Endodermal cell (in vitro differentiated cells): ENCODE measurements at regions not wholly inside any gene's neighbourhood (a gene's known extent, or its start where the extent isn't known, plus 50 kb on each side); places are given as distances from the start of the nearest gene placed in this dataset.

Experiments used
- DNase-seq: peaks from one replicate; pipeline ENCODE4 v3.0.0-alpha.2; 2017
- H3K27ac ChIP-seq: 2 replicates; pipeline ENCODE4 v1.5.1; 2013; ENCODE audit warnings: mild to moderate bottlenecking, low read depth, low read length, moderate library complexity
- H3K27me3 ChIP-seq: 2 replicates; pipeline ENCODE4 v1.6.1; 2013; ENCODE audit warnings: mild to moderate bottlenecking, low read length, moderate library complexity; ENCODE audit not compliant: insufficient read depth, control insufficient read depth, poor library complexity, severe bottlenecking
- H3K36me3 ChIP-seq: 2 replicates; pipeline ENCODE4 v1.7.0; 2013; ENCODE audit warnings: mild to moderate bottlenecking, low read length, moderate library complexity; ENCODE audit not compliant: control insufficient read depth, insufficient read depth
- H3K4me1 ChIP-seq: one replicate; pipeline ENCODE4 v1.7.0; 2013; ENCODE audit warnings: low read length; ENCODE audit not compliant: control insufficient read depth, insufficient read depth
- H3K4me3 ChIP-seq: 2 replicates; pipeline ENCODE4 v1.5.1; 2013; ENCODE audit warnings: mild to moderate bottlenecking, low read length, moderate library complexity
- H3K9ac ChIP-seq: 2 replicates; pipeline ENCODE4 v1.6.1; 2013; ENCODE audit warnings: mild to moderate bottlenecking, low read length, moderate library complexity; ENCODE audit not compliant: poor library complexity, severe bottlenecking; ENCODE audit errors: extremely low read depth
- H3K9me3 ChIP-seq: 2 replicates; pipeline ENCODE4 v1.6.1; 2013; ENCODE audit warnings: mild to moderate bottlenecking, low read length, moderate library complexity; ENCODE audit not compliant: control insufficient read depth
- H3K27ac Mint-ChIP-seq: 2 replicates; pipeline ENCODE4 v1.8.0; 2020; ENCODE audit warnings: mixed read lengths
- H3K27me3 Mint-ChIP-seq: 2 replicates; pipeline ENCODE4 v1.8.0; 2021; ENCODE audit warnings: mild to moderate bottlenecking, mixed read lengths; ENCODE audit not compliant: insufficient read depth
- H3K36me3 Mint-ChIP-seq: 2 replicates; pipeline ENCODE4 v1.8.0; 2020; ENCODE audit warnings: low read depth, mixed read lengths
- H3K4me1 Mint-ChIP-seq: 2 replicates; pipeline ENCODE4 v1.8.0; 2020; ENCODE audit warnings: mixed read lengths
- H3K4me3 Mint-ChIP-seq: 2 replicates; pipeline ENCODE4 v1.8.0; 2020; ENCODE audit warnings: mild to moderate bottlenecking, moderate library complexity, mixed read lengths
- H3K9me3 Mint-ChIP-seq: 2 replicates; pipeline ENCODE4 v1.8.0; 2020; ENCODE audit warnings: mild to moderate bottlenecking, mixed read lengths
- WGBS, 2 experiments: methylation state at CpG; one replicate each; pipeline versions ENCODE4 v1.1.5 to v1.1.7; 2013; ENCODE audit warnings: missing lambda C conversion rate in 2 of 2, mixed read lengths in 1 of 2; ENCODE audit not compliant: insufficient coverage in 1 of 2, insufficient read length in 1 of 2; 5-methylcytosine and 5-hydroxymethylcytosine counted together
- TF ChIP-seq, protein P1 (sequence below): fragments of 200-600 bp; sonication (generic); conservative IDR thresholded peaks from 2 replicates; pipeline ENCODE4 v1.5.0; 2021; ENCODE audit warnings: antibody characterized with exemption, mild to moderate bottlenecking

- no peak overlapping the region for H3K27ac ChIP-seq
- no peaks in the 10 kb centered on the region for H3K9me3 Mint-ChIP-seq
Measured at GRCh38 chr17:71187145-71187878, 933.5 kb upstream of the SOX9 start.

GRCh38 chr17:71188811-71189492, 931.9 kb upstream of the SOX9 start:
- Histone ChIP-seq H3K4me1 (no peaks in the 10 kb centered on the region), H3K36me3 (no peaks in the 10 kb centered on the region), H3K27me3 (no peaks in the 10 kb centered on the region), H3K9ac (no peak overlapping the region), H3K9me3 (no peaks in the 10 kb centered on the region), H3K4me3 (no peak overlapping the region), H3K27ac (no peak overlapping the region)
- DNase-seq, result no peak
- Mint-ChIP-seq H3K9me3 (no peaks in the 10 kb centered on the region), H3K4me3 (no peak overlapping the region), H3K4me1 (no peaks in the 10 kb centered on the region), H3K36me3 (no peaks in the 10 kb centered on the region), H3K27me3 (no peaks in the 10 kb centered on the region), H3K27ac (no peak overlapping the region)
- TF ChIP-seq, protein P1, sequence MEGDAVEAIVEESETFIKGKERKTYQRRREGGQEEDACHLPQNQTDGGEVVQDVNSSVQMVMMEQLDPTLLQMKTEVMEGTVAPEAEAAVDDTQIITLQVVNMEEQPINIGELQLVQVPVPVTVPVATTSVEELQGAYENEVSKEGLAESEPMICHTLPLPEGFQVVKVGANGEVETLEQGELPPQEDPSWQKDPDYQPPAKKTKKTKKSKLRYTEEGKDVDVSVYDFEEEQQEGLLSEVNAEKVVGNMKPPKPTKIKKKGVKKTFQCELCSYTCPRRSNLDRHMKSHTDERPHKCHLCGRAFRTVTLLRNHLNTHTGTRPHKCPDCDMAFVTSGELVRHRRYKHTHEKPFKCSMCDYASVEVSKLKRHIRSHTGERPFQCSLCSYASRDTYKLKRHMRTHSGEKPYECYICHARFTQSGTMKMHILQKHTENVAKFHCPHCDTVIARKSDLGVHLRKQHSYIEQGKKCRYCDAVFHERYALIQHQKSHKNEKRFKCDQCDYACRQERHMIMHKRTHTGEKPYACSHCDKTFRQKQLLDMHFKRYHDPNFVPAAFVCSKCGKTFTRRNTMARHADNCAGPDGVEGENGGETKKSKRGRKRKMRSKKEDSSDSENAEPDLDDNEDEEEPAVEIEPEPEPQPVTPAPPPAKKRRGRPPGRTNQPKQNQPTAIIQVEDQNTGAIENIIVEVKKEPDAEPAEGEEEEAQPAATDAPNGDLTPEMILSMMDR, result no peak
- WGBS, 2 experiments, result 89 to 93% methylated on average over 1 to 2 of the region's 2 CpGs

More at GRCh38 chr17:71187145-71187878, 933.5 kb upstream of the SOX9 start:
- Histone ChIP-seq H3K9ac (no peak overlapping the region), H3K4me3 (no peak overlapping the region), H3K9me3 (no peaks in the 10 kb centered on the region), H3K4me1 (no peaks in the 10 kb centered on the region), H3K36me3 (no peaks in the 10 kb centered on the region), H3K27me3 (no peaks in the 10 kb centered on the region)
- WGBS, 2 experiments, result 92 to 95% methylated on average over 4 to 8 of the region's 8 CpGs
- H3K4me3 Mint-ChIP-seq, result no peak overlapping the region
- H3K36me3 Mint-ChIP-seq, result no peaks in the 10 kb centered on the region
- no peaks in the 10 kb centered on the region for H3K4me1 Mint-ChIP-seq
- no peak for DNase-seq
- no peak overlapping the region for H3K27ac Mint-ChIP-seq
- TF ChIP-seq, protein P1, result no peak
- no peaks in the 10 kb centered on the region for H3K27me3 Mint-ChIP-seq

DNA sequence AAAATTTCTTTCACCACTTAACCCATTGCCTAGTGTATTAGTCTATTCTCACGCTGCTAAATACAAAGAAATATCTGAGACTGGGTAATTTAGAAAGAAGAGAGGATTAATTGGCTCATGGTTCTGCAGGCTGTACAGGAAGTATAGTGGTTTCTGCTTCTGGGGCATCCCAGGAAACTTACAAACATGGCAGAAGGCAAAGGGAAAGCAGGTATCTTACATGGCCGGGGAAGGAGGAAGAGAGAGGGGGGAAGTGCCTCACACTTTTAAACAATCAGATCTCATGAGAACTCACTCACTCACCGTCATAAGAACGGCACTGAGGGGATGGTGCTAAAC, 931.4 kb upstream of the SOX9 start:
- H3K27me3 Mint-ChIP-seq, result no peaks in the 10 kb centered on the region
- no peaks in the 10 kb centered on the region for H3K27me3 ChIP-seq
- no peak overlapping the region for H3K9ac ChIP-seq
- TF ChIP-seq, protein P1, result no peak
- H3K27ac Mint-ChIP-seq, result no peak overlapping the region
- H3K4me1 ChIP-seq, result no peaks in the 10 kb centered on the region
- no peak overlapping the region for H3K4me3 Mint-ChIP-seq
- no peak for DNase-seq
- H3K9me3 Mint-ChIP-seq, result no peaks in the 10 kb centered on the region
- H3K27ac ChIP-seq, result no peak overlapping the region
- H3K36me3 Mint-ChIP-seq, result no peaks in the 10 kb centered on the region
- no peaks in the 10 kb centered on the region for H3K9me3 ChIP-seq
- H3K4me1 Mint-ChIP-seq, result no peaks in the 10 kb centered on the region
- no peak overlapping the region for H3K4me3 ChIP-seq
- 86% methylated on average over 4 of the region's 4 CpGs; no CpG with 5 or more reads in 1 of the 2 experiments for WGBS, 2 experiments
- no peaks in the 10 kb centered on the region for H3K36me3 ChIP-seq
